ENCODE measurements at regions not wholly inside any gene's neighbourhood (a gene's known extent, or its start where the extent isn't known, plus 50 kb on each side); places are given as distances from the start of the nearest gene placed in this dataset.

DNA sequence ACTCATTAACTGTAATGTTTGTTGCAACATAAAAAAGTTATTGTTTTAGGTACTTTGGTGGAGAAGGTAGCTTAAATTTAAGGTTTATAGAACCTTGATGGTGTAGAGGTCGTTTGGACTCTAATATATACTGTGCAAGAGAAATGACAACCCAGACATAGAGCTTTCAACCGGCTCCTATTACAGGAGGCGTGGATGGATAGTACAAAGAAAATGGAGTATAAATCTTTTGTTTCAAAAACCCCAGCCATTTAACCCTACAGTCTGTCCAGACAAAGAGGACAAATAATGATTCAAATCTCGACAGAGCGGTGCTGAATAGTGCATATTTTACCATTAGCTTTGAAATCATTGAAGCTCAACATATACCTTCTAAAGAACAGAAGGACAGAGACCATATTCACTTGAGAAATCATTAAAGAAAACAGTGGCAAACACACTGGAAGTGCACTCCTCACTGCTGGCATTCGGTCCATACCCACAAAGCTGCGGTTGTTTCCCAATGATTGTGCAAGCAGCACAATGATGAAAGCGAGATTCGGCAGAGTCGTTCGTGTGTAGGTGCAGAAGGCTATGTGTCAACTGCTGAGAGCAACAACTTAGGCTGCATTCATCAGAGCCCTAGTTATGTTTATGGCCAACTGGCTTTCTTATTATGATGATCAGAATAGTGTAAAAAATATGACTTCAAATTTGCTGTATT lies 688.6 kb downstream of the NOVA1 start:
- 87 to 90% (median 89%) methylated on average over 11 of the region's 11 CpGs for WGBS, 3 donors
- DNase-seq: no peak
- no peak overlapping the region for H3K4me3 ChIP-seq
- no peaks in the 10 kb centered on the region for H3K27me3 ChIP-seq
- intact Hi-C loops (cut with DNase I): no loop called here
- TF ChIP-seq, protein P1, sequence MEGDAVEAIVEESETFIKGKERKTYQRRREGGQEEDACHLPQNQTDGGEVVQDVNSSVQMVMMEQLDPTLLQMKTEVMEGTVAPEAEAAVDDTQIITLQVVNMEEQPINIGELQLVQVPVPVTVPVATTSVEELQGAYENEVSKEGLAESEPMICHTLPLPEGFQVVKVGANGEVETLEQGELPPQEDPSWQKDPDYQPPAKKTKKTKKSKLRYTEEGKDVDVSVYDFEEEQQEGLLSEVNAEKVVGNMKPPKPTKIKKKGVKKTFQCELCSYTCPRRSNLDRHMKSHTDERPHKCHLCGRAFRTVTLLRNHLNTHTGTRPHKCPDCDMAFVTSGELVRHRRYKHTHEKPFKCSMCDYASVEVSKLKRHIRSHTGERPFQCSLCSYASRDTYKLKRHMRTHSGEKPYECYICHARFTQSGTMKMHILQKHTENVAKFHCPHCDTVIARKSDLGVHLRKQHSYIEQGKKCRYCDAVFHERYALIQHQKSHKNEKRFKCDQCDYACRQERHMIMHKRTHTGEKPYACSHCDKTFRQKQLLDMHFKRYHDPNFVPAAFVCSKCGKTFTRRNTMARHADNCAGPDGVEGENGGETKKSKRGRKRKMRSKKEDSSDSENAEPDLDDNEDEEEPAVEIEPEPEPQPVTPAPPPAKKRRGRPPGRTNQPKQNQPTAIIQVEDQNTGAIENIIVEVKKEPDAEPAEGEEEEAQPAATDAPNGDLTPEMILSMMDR (IDR thresholded peaks at IDR 0.05): no peak
- TF ChIP-seq POLR2A (IDR thresholded peaks at IDR 0.05): no peak
- no peak for TF ChIP-seq EP300 (IDR thresholded peaks at IDR 0.05)
- H3K27ac ChIP-seq: no peak overlapping the region
- H3K4me1 ChIP-seq (ENCODE audit: insufficient read depth): no peaks in the 10 kb centered on the region
- H3K36me3 ChIP-seq: no peaks in the 10 kb centered on the region
- H3K9me3 ChIP-seq: no peaks in the 10 kb centered on the region

DNA sequence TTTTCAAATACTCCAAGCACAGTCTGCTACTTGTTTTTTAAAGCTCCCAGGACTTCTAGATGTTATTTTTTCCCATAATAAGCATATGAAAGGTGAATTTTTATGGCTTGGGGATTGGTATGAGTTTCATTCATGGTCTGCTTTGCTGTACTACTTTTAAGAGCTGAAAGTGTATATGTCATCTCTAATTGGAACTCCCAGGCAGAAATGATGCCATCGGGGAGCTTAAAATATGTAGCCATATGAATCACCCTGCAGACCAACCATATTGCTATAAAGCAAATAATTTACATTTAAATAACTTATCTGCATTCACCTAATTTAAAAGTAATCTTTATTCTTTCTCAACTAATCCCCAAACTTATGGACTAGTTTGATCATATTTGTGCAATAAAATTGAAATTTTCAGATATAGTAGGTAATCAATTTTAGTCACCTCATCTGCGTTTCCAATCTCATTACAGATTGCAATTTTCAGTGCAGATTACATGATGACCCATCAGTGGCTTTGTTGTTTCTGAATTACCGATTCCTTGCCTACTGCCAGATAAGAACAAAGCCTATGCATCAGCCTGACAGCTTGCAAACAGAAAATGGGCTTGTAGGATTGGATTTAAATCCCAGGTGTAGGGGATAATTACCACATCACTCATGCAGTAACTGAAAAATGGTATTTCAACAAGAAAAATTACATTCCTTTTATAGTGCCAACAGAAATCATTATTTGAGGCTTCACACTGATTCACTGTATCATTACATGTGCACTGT lies 689.4 kb downstream of the NOVA1 start:
- no peaks in the 10 kb centered on the region for H3K27me3 ChIP-seq
- no peaks in the 10 kb centered on the region for H3K4me1 ChIP-seq (ENCODE audit: insufficient read depth)
- no peak overlapping the region for H3K4me3 ChIP-seq
- no peak overlapping the region for H3K27ac ChIP-seq
- no peaks in the 10 kb centered on the region for H3K9me3 ChIP-seq
- 90 to 94% (median 91%) methylated on average over 3 of the region's 3 CpGs for WGBS, 3 donors
- TF ChIP-seq EP300 (IDR thresholded peaks at IDR 0.05) (no peak), POLR2A (IDR thresholded peaks at IDR 0.05) (no peak)
- TF ChIP-seq, protein P1 (IDR thresholded peaks at IDR 0.05): no peak
- DNase-seq: no peak
- no peaks in the 10 kb centered on the region for H3K36me3 ChIP-seq
- intact Hi-C loops (cut with DNase I): no loop called here

DNA sequence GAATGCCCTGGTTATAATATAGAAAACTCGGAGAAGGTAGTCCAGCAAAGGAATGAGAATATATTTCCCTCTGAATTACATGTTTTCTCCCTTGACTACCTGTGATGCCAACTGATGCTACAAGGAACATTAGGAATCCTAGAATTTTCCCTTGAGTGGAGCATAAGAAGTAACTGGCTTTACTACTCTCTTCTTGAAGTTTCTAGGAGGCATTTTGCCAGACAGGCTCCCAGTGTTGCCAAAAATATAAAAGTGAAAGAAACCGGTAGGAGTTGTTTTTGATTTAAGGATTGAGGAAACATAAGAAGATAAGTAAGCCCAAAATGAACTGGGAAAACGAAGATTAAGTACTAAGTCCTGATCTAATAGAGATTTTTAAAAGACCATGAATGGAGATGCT lies 693.4 kb downstream of the NOVA1 start:
- Histone ChIP-seq H3K27ac (no peak overlapping the region), H3K4me1 (ENCODE audit: insufficient read depth) (no peaks in the 10 kb centered on the region), H3K27me3 (no peaks in the 10 kb centered on the region), H3K4me3 (no peak overlapping the region), H3K36me3 (no peaks in the 10 kb centered on the region), H3K9me3 (no peaks in the 10 kb centered on the region)
- no peak for DNase-seq
- TF ChIP-seq POLR2A (IDR thresholded peaks at IDR 0.05) (no peak), EP300 (IDR thresholded peaks at IDR 0.05) (no peak)
- TF ChIP-seq, protein P1 (IDR thresholded peaks at IDR 0.05): no peak
- intact Hi-C loops (cut with DNase I): no loop called here
- WGBS, 3 donors: 17 to 28% (median 25%) methylated on average over 3 of the region's 3 CpGs

DNA sequence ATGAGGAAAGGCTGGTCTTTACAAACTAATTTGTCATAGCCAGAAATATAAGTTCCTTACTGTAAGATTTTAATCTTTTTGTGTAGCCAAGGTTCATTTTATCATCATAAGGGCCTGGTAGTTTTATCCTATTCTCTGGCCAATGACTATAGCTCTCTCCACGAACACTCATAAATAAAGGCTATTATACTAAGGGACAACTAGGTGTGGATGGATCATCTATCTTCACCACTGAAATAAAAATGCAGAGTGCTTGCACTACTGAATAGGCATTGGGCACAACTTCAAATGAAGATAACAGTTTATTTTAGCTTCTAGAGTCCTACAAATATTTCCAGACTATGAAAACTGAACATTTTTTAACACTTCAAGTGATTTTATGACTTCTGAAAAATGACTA lies 698.6 kb downstream of the NOVA1 start:
- Histone ChIP-seq H3K4me3 (no peak overlapping the region), H3K27ac (no peak overlapping the region), H3K27me3 (no peaks in the 10 kb centered on the region), H3K9me3 (no peaks in the 10 kb centered on the region), H3K36me3 (no peaks in the 10 kb centered on the region), H3K4me1 (ENCODE audit: insufficient read depth) (no peaks in the 10 kb centered on the region)
- WGBS, 3 donors: 75 to 79% (median 79%) methylated on average over 1 of the region's 1 CpG
- no peak for DNase-seq
- intact Hi-C loops (cut with DNase I): no loop called here
- TF ChIP-seq POLR2A (IDR thresholded peaks at IDR 0.05): no peak
- no peak for TF ChIP-seq EP300 (IDR thresholded peaks at IDR 0.05)
- TF ChIP-seq, protein P1 (IDR thresholded peaks at IDR 0.05): no peak

Measured in ovary (tissue), 7 donors.